ENCODE measurements at regions not wholly inside any gene's neighbourhood (a gene's known extent, or its start where the extent isn't known, plus 50 kb on each side); places are given as distances from the start of the nearest gene placed in this dataset.

DNA sequence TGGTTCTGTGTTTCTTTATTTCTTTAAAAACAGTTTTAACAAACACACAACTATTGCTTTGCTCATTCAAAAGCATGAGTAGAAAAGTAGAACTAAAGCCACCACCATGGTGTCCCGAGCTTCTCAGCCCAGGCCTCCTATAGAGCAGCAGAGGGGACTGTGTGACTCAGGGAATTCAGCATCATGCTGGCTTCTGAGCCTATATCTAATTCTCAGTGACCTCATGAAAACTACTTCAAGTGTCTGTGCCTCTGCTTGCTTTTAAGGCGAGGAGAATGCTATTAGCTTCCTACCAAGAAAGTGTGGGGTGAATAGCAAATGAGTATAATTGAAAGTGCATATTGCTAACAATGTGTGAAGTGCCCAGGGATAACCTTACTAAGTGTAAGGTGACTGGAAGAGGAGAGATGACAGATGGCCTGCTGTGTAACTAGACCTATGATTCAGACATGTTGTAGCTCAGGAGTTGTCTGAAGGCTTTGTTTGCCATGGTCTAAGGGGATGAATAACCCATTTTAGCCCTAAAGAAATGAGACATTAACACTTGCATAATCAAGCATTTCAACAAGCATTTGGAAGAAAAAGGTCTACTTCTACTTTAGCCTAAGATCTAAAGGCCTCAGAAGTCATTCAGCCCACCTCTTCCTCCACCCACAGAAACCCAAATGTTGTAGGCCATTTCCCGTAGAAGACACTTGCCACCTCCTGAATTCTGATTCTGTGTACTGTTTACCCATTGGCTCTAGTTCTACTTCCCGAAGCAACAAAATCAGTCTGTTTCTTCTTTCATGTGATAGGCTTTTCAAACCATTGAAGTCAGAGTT is 121.5 kb upstream of the ARG1 start:
- TF ChIP-seq POLR2A (IDR thresholded peaks at IDR 0.05; ENCODE audit: extremely low read depth, insufficient read length) (no peak), CTCF (IDR thresholded peaks at IDR 0.05; ENCODE audit: low read depth, low read length) (no peak), MYC (IDR thresholded peaks at IDR 0.05; ENCODE audit: low read depth, low read length) (no peak)

All from NB4 (cell line).